NOMO-1 (cell line): ENCODE measurements at regions not wholly inside any gene's neighbourhood (a gene's known extent, or its start where the extent isn't known, plus 50 kb on each side); places are given as distances from the start of the nearest gene placed in this dataset.

Source experiments
- DNase-seq, 2 experiments: peaks; one replicate each; lab custom pipeline; 2025; ENCODE audit not compliant: unreplicated experiment in 2 of 2; lab: John Stamatoyannopoulos, UW

GRCh38 chr7:106797937-106798336 is 67.1 kb upstream of the PIK3CG start:
- no peak for DNase-seq

- no peak for DNase-seq
These were observed 62.5 kb upstream of the PIK3CG start for GRCh38 chr7:106802589-106802988.

GRCh38 chr7:106806556-106806955 is 58.5 kb upstream of the PIK3CG start:
- no peak for DNase-seq

- no peak for DNase-seq
These were observed 57.6 kb upstream of the PIK3CG start for GRCh38 chr7:106807474-106807873.

DNA sequence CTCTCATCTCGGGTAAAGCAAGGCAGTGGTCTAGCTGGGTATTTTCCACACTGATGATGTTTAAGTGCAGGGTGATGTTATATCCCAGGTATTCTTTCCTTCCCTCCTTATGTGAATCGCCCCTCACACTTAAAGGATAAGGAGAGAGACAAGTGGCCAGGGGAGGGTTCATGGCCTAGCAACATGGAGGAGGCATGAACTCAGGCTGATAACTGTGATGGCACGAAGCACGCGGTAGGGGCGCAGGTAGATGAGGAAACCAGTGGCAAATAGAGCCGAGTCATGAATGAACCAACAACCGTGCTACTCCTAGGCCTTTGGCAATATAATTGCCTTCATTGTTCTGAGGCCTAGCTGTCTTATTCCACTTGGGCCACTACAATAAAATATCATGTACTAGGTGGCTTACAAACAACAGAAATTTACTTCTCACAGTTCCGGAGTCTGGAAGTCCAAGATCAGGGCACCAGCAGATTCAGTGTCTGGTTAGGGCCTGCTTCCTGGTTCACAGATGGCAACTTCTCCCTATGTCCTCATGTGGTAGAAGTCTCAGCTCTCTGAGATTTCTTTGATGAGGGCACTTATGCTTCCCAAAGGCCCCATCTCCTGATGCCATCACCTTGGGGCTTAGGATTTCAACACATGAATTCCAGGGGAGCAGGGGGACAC is 56.0 kb upstream of the PIK3CG start:
- no peak for DNase-seq

DNA sequence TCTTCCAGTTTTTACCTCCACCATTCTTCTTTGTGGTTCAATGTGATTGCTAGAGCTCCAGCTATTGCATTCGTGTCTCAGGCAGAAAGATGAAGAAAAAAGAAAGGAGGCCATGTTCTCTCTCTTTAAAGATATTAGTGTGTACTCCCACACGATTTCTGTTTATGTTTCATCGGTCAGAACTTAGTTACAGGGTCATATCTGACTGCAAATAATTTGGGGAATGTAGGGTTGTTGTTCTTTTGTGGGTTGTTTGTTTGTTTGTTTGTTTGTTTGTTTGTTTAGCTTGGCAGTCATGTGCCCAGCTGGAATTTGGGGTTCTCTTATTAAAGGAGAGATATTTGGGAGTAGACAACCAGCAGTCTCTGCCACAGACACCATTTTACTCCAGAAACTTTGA is 53.6 kb upstream of the PIK3CG start:
- DNase-seq: no peak

DNA sequence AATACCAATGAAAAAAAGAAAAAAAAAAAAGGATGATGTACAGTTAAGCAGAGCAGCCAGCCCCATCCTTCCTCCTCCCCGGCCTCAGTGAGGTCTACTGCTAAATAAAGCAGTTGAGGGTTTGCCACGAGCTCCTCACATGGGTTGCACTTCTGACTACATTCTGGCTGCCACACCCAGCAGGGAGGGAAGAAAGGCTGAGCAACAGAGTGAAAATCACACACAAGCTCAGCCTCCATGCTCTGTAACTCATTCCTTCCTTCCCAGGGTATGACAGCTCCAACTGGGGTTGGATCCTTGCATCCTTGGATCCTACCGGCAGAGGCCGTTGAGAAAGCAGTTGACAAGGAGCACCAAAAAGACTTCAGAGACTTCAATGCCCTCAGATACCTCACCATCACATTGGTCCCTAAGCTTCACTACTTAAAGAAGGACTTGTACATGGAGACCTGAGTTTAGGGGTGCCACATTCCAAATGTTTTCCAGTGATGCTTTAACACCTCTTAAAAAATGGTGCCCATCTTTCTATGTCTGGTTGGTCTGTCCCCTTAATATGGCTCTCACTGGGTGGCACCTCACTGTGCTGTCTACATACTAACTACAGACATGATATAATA is 52.9 kb upstream of the PIK3CG start:
- no peak for DNase-seq

- DNase-seq: no peak
These were observed 51.3 kb upstream of the PIK3CG start for GRCh38 chr7:106813705-106814305.

DNA sequence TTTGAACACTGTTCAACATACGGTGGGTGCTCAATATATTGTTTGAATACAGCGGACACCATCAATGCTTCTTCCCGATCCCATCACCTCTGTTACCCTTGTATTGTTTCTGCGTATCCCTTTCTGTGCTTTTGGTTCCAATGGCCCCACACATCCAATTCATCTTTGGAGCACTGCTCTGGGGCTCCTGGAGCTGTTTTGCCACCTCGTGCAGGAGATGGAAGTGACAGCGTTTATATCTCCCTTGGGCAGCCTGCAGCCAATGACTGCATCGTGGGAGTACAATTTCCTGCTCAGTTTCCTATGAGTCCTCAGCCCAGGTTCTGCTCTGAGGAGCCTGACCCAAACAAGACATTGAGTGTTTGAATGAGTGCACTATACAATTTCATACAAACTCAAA is 50.2 kb upstream of the PIK3CG start:
- DNase-seq: no peak
